Globus pallidus (tissue), 1 donor: ENCODE measurements at regions not wholly inside any gene's neighbourhood (a gene's known extent, or its start where the extent isn't known, plus 50 kb on each side); places are given as distances from the start of the nearest gene placed in this dataset.

Experiments
- DNase-seq: peaks from one replicate; pipeline ENCODE4 v3.0.0-alpha.2; 2015; ENCODE audit warnings: low spot score

- no peak for DNase-seq
Measured at GRCh38 chr3:82940124-82940523, 1178.7 kb upstream of the GBE1 start.

GRCh38 chr3:82939491-82940097 lies 1178.1 kb upstream of the GBE1 start:
- no peak for DNase-seq

GRCh38 chr3:82938821-82939328 lies 1177.4 kb upstream of the GBE1 start:
- DNase-seq: no peak

GRCh38 chr3:82927309-82928253 lies 1166.1 kb upstream of the GBE1 start:
- DNase-seq: no peak

GRCh38 chr3:82891028-82891427 lies 1129.6 kb upstream of the GBE1 start:
- no peak for DNase-seq

GRCh38 chr3:82883072-82883471 lies 1121.6 kb upstream of the GBE1 start:
- DNase-seq: no peak

GRCh38 chr3:82875401-82875800 lies 1114.0 kb upstream of the GBE1 start:
- DNase-seq: no peak

- DNase-seq: no peak
Measured at GRCh38 chr3:82839871-82840270, 1078.4 kb upstream of the GBE1 start.

GRCh38 chr3:82834098-82834497 lies 1072.7 kb upstream of the GBE1 start:
- no peak for DNase-seq

- no peak for DNase-seq
Measured at GRCh38 chr3:82824491-82824890, 1063.0 kb upstream of the GBE1 start.

- no peak for DNase-seq
Measured at GRCh38 chr3:82816086-82816485, 1054.6 kb upstream of the GBE1 start.

- no peak for DNase-seq
Measured at GRCh38 chr3:82815417-82816058, 1054.1 kb upstream of the GBE1 start.

GRCh38 chr3:82814660-82815059 lies 1053.2 kb upstream of the GBE1 start:
- no peak for DNase-seq

GRCh38 chr3:82807781-82808180 lies 1046.3 kb upstream of the GBE1 start:
- DNase-seq: no peak

- DNase-seq: no peak
Measured at GRCh38 chr3:82802501-82802900, 1041.1 kb upstream of the GBE1 start.

- DNase-seq: no peak
Measured at GRCh38 chr3:82800248-82800647, 1038.8 kb upstream of the GBE1 start.

- no peak for DNase-seq
Measured at GRCh38 chr3:82796765-82797164, 1035.3 kb upstream of the GBE1 start.

- no peak for DNase-seq
Measured at GRCh38 chr3:82791241-82791640, 1029.8 kb upstream of the GBE1 start.

GRCh38 chr3:82790307-82791097 lies 1029.1 kb upstream of the GBE1 start:
- DNase-seq: no peak

GRCh38 chr3:82783194-82783593 lies 1021.7 kb upstream of the GBE1 start:
- no peak for DNase-seq

GRCh38 chr3:82773207-82773606 lies 1011.8 kb upstream of the GBE1 start:
- no peak for DNase-seq

GRCh38 chr3:82764521-82764920 lies 1003.1 kb upstream of the GBE1 start:
- no peak for DNase-seq
